SW 1271 (cell line): ENCODE measurements at regions not wholly inside any gene's neighbourhood (a gene's known extent, or its start where the extent isn't known, plus 50 kb on each side); places are given as distances from the start of the nearest gene placed in this dataset.

Experiments used
- DNase-seq, 2 experiments: peaks; one replicate each; lab custom pipeline; 2025; lab: John Stamatoyannopoulos, UW

DNA sequence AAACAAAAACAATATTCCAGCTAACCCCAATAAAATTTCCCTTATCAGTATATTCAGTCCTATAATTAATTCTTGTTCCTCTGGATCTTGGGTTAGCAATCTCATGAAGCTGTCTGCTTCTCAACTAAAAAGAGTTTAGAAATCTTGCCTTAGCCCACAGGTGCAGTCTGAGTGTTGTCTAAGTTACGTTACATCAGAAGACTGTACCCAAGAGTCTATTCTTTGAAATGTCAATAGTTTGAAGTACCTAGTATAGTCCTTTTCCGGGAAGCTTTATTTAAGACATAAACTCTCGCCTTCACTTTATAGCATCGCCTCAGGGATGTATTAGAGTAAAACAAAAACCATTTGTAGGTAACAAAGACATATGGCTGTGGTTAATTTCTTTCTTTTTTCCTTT is 465.1 kb downstream of the FUT8 start:
- no peak for DNase-seq

DNA sequence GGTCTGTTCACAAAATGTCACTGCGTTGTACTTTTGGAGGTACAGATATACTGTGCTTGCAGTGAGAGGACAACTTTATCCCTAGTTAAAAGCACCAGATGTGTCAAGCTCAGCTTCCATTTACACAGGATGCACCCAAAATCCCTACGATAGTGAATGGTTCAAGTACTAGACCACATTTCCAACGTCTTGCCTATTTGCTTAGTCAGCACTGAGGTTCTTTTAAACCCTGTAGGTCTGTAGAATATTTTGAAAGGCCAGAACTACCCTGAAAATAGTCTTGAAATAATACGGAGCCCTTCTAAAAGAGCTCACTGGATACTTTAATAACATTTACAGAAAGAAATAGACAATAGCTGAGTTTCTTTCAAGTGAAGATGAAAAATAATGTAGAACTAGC is 466.1 kb downstream of the FUT8 start:
- no peak for DNase-seq

DNA sequence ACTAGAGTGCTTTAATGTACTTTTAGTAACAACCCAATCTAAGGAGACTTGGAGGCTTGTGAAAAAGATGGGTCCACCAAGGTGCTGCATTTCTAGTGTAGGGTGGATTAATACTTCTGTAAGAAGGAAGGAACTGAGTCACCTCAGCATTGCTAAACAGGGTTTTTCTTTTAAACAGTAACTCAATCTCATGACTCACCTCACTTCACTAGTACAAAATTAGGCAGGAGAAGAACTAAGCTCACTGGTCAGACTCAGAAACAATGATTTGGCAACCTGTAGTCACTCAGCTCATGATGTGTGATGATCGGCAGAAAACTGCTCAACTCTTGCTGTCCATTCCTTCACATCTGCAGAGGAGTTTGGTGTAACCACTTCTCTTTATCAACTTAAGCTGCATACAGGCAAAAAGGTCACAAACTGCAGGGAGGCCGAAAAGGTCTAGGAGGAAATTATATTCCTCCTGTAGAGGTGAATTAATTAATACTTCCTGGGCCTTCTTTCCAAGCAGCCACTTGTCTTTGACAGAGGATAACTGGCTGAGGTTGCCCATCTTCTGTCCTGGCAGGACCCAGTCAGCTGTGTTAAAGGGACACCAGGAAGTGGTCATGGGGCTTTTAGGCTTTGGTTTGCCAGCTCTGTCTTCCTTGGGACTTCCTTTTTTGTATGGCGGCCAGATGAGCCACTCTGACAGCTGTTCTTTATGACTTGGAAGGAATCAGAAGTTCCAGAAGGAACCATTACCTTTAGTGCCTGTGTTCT is 466.9 kb downstream of the FUT8 start:
- peak; percentile 24 to 58 for DNase-seq

DNA sequence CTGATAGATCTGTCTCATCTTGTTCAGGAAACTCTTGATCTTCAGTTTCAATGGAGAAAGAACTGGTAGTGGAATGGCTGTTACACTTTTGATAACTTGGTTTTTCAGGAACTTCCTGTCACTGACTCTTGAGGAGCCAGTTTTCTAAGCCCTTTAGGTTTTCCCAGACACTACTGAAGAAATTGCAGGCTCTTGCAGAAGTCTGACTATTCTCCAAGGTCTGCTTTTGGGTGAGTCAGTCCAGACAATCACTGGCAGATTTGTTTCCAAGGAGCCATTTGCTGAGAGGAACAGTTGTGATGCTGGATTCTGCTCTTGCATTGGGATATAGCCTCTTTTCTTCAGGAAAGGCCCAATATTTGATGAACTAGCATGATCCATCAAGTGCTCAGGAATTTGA is 468.0 kb downstream of the FUT8 start:
- no peak for DNase-seq

DNA sequence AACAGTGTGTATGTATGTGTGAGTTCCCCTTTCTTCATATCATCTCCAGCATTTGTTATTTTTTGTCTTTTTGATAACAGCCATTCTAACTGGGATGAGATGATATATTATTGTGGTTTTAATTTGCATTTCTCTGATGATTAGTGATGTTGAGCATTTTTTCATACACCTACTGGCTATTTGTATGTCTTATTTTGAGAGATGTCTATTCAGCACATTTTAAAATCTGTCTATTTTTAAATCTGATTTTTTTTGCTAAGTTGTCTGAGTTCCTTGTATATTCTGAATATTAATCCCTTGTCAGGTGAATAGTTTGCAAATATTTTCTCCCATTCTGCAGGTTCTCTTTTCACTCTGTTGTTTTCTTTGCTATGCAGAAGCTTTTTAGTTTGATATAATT is 469.1 kb downstream of the FUT8 start:
- DNase-seq = no peak

DNA sequence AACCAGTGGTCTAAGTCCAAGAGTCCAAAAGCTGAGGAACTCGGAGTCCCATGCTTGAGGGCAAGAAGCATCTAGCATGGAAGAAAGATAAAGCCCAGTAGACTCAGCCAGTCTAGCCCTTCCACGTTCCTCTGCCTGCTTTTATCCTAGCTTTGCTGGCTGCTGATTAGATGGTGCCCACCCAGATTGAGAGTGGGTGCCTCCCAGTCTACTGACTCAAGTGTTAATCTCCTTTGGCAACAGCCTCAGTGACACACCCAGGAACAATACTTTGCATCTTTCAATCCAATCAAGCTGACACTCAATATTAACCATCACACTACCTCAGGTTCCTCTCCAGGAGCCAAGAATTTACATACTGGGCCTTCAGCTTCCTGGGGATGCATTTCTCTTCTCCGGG is 476.1 kb downstream of the FUT8 start:
- no peak for DNase-seq

DNA sequence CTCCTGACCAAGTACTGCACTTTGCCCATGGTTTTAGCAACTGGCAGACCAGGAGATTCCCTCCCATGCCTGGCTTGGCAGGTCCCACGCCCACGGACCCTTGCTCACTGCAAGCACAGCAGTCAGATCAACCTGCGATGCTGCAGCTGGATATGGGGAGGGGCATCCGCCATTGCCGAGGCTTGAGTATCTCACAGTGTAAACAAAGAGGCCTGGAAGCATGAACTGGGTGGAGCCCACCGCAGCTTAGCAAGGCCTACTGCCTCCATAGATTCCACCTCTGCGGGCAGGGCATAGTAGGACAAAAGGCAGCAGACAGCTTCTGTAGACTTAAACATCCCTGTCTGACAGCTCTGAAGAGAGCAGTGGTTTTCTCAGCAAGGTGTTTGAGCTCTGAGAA is 479.8 kb downstream of the FUT8 start:
- DNase-seq = no peak

DNA sequence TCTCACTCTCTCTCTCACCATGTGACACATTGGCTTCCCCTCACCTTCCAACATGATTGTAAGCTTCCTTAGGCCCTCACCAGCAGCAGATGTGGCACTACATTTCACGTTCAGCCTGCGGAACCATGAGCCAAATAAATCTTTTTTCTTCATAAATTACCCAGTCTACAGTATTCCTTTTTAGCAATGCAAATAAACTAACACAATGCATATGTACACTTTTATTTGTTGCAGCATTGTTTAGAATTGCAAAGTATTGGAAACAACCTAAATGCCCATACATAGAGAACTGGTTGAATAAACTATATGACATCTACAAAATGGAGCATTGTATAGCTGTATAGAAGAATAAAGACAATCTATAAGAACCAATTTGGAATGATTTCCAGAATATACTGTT is 487.6 kb downstream of the FUT8 start:
- no peak for DNase-seq

DNA sequence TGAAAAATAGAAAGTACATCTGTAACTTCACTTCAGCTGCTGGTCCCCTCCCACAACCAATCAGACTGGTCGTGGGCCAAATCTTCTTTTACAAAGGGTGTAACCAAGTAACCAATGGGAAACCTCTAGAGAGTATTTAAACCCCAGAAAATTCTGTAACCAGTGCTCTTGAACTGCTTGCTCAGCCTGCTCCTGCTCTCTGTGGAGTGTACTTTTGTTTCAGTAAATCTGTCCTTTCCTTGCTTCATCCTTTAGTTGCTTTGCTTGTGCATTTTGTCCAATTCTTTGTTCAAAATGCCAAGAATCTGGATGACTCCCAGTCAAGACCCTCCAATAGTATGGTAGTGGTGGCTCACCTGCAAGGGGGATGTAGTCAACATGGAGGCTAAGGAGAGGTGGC is 489.1 kb downstream of the FUT8 start:
- no peak for DNase-seq

DNA sequence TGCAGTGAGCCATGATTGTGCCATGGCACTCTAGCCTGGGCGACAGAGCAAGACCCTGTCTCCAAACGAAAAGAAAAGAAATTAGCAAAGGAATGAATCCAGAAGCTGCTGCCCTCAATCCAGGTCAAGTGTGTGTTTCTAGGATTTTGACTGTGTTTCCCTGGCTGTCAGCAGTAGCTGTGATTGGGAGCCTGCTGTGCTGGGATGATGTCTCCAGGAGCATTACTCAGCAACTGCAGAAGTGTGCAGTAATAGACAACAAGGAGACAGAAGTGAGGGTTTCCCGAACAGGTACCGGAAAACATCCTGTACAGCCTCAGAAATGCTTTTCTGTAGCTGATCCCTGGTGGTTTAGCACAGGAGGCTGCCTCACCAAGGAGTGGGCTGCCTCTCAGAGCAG is 492.5 kb downstream of the FUT8 start:
- no peak for DNase-seq

DNA sequence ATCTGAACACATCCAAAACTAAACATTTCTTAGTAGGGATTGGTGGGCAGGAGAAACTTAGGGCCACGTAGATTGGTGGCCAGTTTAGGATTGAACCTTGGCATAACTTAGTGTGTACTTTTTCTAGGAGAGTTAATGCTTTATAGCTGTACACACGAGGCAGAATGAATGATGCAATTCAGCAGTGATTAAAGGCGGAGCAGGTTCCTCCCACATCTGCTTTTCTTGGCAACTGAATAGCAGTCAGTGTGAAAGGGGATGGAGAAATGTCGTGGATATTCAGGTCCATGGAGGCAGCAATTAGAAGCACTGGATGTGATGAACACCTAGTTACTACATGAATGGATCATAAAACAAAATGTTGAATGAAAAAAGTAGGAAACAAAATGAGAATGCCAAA is 493.8 kb downstream of the FUT8 start:
- no peak for DNase-seq

DNA sequence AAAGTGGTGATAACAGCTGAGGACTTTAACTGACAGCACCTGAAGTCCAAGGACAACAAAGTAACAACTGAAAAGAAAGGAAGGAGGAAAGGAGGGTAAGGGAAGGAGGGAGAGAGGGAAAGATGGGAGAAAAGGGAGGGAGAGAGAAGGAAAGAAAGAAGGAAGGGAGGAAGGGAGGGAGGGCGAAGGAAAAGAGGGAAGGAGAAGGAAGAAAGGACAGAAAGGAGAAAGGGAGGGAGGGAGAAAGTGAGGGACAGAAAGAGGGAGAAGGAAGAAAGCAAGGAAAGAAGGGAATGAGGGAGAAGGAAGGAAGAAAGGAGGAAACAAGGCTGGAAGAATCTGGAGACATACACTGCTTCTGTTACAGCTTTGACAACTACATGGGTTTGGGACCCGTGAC is 494.4 kb downstream of the FUT8 start:
- no peak for DNase-seq

DNA sequence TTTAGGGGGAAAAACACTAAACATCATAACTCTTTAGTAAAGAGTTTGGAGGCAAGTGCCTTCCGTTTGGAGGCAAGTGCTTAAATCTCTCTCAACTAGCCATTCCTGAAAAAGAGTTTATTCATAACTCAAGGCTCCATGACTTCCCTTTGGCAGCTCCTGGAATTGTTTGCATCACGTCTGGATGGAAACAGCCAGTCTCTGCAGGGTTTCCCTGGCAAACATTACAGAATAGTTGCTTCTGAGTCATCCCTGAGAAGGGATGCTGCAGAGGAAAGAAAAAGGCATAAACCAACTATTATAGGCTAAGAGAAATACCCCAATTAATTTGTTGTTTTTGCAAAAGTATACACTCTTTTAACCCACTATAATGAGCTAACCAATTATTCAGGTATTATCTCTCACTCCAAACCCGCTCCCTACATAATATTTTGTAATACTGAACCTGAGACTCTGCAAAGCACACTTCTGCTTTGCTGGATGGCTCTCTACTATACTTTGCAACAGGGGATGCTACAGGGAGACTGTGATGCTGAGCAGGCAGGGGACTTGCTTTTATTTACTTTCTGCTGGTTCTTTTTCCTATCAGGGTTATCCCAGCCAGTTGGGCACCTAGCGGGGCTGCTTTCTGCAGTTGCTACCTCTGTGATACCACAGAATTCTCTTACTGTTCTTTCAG is 497.7 kb downstream of the FUT8 start:
- no peak for DNase-seq

DNA sequence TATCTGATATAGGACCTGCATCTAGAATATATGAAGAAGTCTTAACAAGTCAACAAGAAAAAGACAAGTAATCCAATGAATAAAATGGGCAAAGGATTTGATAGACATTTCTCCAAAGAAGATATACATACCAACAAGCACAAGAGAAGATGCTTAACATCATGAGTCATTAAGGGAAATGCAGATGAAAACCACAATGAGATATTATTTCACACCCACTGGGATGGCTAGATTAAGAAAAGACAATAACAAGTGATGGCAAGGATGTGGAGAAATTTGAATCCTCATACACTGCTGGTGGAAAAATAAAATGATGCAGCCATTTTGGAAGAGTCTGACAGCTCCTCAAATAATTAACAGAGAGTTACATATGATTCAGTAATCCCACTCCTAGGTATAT is 502.6 kb downstream of the FUT8 start:
- DNase-seq = no peak

DNA sequence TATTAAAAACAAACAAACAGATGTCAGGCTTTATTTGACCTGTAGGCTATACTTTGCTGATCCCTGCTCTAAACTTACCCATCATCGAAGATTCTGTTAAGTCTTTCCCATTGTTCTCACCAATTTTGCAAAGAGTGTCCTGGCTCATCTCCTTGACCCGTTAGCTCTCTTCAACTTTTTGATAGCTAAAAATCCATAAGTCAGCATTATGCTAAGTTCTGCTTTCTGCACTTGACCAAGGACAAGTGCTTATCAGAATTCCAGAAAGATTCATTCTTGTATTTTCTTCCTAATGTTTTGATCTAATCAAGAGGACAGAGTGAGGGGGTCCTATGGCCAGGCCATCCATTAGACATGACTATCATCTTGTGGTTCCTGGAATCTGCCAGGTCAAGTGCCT is 503.5 kb downstream of the FUT8 start:
- DNase-seq = no peak

DNA sequence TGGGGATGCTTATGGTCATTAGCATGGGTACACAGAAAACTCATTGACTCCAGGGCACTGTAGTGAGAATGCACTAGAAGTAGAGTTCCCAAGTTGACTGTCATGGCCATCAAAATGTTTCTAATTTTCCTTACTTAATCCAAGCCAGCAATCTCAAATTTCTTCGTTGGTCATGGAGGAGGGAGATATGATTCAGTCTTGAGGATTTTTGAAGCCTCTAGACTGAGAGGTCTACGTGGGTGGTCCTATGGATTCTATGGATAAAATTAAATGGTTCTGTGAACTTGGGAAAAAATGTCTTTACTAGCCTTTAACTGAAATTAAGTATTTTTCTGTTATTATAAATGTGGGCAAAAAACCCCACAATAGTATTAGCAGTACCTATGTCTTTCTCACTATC is 508.5 kb downstream of the FUT8 start:
- DNase-seq = no peak

DNA sequence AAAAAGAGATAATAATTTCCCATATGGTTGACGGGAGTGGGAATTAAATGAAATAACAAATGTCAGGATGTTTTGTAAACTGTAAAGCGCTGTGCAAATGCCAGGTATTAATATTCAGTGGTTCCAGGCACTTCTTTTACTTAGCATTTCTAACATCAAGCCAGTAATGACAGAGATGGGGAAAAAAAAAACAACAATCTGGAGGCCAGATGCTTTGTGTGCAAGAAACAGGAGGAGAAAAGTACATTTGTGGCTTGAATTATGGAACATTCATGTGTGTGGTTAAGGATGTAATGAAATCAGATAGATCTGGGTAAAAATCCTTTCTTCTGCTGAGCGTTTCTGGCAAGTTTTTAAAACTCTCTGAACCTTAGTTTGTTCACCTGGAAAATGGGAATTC is 509.6 kb downstream of the FUT8 start:
- no peak for DNase-seq

DNA sequence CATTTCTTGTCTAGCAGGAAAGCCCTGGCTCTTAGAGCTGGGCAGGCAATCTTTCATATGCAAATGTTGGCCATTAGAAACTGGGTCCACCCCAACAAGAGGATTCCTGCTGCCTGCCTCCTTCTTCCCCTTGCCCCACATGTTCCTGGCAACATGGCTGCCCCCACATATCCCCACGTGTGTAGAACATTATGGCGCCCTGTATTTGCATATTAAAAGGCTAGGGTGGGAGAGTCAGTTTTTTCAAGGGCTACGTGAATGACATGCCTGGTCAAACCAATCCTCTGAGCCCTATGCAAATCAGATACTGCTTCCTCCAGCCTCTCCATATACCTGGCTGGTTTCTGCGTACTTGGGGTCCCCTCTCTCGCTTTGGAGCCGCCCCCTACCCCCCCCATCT is 514.0 kb downstream of the FUT8 start:
- DNase-seq = no peak

DNA sequence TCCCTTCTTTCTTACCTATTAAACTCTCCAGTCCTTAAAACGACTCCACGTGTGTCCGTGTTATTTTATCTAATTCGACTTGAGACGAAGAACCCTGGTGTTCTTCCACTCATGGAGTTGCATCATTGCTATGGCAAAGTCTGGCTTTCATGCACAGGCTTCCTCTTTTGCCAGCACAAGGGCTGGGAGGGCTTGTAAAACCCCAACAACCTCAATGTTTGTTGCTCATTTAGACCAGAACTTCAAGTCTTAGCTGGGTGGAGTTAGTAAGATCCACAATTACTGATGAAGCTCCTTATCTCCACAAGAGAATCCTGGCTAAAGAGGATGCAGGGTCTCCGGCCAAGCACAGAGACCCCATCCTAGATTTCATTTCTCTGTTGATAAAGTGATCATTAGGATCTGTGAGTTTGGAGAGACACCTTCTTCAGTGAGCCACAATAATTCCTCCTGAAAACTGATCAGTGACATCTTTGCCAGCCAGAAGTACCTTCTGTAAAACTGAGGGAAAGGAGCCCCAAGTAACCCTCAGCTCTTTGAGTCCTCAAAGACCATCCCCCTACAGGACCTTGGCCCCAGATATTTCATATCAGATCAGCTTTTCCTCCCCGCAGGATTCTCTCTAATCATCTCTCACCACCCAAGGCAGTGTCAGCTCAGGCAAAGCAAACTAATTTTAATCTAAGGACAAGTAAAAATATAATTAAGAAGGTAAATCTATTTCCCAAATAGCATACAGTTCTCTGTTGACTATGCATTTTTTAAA is 514.6 kb downstream of the FUT8 start:
- DNase-seq = no peak

DNA sequence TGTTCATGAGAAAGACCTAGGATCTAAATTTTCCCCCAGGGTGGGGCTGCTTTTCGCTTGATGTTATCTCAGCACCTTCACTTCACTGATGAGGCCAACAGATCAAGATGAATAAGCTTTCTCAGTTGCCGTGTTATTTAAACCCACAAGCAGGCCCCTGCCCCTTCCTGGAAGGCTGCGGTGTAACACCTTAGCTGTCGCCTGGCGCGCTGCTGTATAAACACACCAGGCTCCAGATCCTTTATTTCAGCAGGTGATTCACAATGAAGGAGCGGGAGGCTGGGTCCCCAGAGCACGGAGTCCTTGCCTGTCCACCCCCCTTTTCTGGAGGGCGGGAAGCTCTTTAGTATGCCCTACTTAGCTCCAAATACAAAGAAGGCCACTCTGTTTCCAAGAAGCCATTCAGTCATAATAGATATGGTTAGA is 515.4 kb downstream of the FUT8 start:
- DNase-seq = no peak

DNA sequence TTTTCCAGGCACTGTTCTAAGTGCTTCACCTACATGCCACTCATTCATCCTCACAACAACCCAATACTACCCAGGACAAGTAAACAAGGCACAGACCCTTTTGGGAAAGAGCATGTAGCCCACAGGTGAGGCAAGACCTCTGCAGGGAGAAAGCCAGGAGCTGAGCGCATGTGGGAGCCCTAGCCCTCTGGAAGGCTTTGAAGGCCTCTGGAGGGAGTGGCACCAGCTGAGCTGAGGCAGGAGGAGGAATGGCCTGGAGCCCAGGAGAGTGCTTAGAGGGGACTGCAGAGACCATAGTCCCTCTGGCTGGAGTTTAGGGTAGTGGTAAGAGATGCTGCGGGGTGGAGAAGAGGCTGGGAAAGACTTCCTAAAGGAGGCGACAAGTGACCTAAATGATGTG is 516.5 kb downstream of the FUT8 start:
- no peak for DNase-seq

DNA sequence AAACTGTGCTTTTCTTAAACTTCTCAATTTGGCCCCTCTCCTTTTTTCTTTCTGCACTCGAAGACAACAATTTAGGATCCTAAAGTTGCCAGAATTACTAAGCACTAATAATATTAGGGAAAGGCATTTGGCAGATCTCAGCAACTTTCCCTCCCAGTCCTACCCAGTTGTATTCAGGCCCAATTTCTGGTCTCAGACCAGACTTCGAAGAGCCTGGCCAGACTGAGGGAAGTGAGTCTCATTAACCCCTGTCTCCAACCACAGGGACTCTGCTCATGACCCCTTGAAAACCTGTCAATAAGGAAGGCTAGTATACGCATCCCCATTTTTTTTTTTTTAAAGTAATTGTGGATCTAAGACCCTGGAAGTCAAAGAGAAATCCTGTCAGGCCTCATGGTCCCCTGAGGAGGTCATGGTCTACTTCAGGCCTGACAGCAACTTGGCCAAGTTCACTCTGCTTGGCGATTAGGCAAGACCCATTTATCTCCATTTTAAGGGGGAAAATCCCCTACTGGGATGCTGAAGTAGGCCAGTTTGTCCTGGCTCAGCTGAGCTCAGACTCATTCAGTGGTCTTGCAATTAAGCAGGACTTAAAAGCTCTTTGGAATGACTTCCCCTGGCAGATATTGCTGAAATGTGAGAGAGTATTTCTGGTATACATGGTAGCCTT is 521.0 kb downstream of the FUT8 start:
- no peak for DNase-seq

DNA sequence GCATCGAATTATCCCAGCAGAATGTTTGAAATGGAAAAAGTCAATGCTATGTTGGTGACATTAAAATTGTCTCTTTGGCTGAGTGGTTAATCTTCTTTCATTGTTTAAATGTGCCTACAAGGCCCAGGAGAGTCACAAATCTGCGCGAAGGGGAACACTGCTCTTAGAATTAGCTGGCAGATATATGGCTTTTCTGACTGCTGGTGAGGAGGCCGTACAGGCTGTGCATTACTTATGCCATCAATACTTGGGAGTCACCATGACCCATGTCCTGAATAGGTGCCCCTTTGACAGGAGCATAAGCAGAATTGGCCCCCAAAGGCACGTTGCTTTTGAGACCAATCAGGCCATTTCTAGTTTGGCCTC is 521.5 kb downstream of the FUT8 start:
- no peak for DNase-seq
